NCI-H524 (cell line): ENCODE measurements at regions not wholly inside any gene's neighbourhood (a gene's known extent, or its start where the extent isn't known, plus 50 kb on each side); places are given as distances from the start of the nearest gene placed in this dataset.
"Not testable (repeated sequence)": the region's sequence is repeated elsewhere in the genome, so short reads cannot be mapped to it uniquely, and the experiment has no call there.

ENCODE experiments used
- DNase-seq, 2 experiments: peaks; one replicate each; lab custom pipeline; 2025; lab: John Stamatoyannopoulos, UW

DNA sequence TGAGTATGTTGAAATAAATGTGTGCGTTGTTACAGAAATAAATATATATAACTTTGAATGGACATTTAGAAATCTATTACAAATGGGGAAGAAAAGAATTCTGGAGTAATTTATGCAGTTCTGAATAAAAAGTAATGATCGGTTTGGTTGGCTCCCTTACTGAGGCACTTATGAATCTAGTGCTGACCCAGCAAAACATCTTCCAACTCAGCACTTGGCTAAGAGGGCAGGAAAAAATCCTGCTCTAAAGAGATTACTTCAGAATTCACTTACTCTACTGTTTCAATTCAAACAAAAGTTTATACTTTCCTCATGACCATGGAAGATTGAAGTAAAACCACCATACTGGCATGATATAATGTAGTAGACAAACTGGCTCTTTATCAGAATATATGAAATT is 123.9 kb upstream of the RXFP1 start:
- no peak for DNase-seq

DNA sequence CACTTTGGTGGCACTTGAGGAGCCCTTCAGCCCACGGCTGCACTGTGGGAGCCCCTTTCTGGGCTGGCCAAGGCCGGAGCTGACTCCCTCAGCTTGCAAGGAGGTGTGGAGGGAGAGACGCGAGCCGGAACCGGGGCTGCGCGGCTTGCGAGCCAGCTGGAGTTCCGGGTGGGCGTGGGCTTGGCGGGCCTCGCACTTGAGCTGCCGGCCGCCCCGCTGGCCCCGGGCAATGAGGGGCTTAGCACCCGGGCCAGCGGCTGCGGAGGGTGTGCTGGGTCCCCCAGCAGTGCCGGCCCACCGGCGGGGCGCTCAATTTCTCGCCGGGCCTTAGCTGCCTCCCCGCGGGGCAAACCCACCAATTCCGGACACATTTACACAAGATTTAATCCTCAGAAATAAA is 113.7 kb upstream of the RXFP1 start:
- not testable (repeated sequence) for DNase-seq

DNA sequence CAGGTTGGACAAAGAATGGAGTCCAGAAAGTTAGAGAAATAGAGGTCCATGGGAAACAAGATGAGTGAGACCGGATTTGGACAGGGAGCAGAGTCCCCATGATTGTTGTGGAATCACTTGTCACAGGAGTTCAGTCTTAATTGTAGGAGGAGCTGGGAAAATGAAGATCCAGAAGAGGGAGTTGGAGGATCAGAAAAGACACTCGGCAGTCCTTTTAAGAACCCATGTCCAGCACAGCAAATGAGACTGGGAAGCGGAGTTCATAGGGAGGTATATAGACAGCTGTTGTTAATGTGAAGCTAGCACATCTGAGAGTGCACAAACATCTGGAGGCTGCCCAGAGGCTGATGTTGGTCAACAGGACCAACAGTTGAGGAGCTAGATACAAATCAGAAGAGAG is 111.4 kb upstream of the RXFP1 start:
- no peak for DNase-seq

DNA sequence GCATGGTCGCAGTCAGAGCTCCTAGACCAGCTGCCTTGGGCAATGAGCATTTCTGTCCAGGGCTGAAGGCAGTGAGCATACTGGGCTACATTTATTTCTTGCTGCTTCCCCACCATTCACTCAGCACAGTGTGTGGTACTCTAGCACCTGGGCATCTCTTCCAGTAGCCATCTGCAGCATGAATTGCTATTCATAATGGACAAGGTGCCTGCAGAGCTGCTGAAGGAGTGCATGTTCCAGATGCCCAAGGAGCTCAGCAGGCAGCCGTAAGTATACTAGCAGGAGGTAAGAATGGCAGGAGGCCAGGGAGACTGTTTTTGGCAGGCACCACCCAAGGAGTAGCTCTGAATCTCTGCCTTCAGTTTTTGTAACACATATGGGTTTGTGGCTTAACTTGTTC is 110.4 kb upstream of the RXFP1 start:
- peak in 1 of 2 experiments; percentile 34 for DNase-seq

DNA sequence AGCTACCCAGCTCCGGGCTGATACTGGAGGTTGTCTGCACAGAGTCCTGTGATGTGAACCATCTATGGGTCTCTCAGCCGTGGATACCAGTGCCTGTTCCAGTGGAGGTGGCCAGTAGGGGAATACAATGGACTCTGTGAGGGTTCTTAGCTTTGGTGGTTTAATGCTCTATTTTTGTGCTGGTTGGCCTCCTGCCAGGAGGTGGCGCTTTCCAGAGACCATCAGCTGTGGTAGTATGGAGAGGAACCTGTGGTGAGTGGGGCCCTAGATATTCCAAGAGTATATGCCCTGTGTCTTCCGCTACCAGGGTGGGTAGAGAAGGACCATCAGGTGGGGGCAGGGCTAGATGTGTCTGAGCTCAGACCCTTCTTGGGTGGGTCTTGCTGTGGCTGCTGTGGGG is 103.0 kb upstream of the RXFP1 start:
- DNase-seq, result not testable (repeated sequence)

DNA sequence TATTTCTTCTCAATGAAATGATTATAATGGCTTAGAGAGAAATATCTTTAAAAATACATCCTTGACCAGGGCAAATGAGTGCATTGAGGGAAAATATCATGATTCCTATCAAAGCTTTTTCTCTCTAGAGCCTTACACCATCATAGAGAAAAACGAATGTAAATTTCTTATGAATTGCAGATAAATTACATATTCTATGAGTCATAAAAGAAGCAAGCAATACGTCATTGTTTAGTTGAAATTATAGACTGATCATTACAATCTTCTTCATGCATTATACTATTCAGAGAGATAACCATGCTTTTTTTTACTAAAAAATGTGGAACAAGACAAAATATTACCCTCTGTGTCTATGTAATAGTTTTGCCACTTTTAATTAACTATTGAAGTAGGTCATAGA is 100.9 kb upstream of the RXFP1 start:
- no peak for DNase-seq

DNA sequence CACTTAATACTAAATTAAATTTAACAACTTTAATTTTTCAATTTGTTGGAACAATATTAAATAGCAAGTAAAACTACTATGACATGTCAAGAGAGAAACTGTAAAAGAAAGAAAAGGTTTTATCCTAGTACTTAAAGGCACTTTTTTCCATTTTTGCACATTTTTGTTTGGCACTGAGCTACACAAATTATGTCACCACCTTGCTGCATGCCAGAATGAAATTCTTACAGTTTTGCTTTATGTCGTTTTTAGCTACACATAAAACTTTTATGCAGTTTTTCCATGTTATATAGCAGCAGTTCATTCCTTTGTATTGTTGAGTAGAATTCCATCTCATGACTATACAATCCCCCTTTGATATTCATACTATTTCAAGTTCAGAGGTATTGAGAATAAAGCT is 99.1 kb upstream of the RXFP1 start:
- DNase-seq, result no peak

DNA sequence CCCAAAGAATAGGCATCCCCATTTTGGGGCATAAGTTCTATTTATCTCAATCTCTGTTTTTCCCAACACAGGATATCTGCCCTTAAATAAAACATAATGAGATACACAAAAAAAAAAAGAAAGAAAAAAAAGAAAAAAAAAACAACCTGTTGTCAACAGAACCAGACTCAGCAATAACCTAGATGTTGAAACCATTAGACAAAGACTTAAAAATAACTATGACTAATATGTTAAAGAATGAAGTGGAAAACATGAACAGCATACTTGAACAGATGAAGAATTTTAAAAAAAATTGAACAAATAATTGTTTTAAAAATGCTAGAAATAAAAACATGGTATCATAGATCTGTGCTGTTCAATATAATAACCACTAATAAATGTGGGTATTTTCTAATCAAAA is 93.4 kb upstream of the RXFP1 start:
- no peak for DNase-seq

DNA sequence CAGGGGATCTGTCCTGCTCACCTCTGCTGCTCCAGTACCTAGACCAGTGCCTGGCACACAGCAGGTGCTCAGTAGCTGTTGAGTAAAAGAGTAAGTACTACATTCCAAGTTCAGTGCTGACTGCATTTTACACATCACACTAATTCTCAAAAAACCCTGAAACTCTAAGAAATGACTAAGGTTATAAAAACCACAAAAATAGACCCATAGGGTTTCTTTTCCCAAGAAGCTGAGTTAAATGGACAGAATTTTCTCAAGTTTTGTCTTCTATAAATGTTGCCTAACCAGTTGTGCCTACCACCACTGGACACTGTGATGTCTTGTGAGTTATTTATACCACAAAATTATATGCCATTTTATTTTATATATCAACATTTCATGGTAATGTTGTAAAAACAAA is 78.9 kb upstream of the RXFP1 start:
- no peak for DNase-seq

DNA sequence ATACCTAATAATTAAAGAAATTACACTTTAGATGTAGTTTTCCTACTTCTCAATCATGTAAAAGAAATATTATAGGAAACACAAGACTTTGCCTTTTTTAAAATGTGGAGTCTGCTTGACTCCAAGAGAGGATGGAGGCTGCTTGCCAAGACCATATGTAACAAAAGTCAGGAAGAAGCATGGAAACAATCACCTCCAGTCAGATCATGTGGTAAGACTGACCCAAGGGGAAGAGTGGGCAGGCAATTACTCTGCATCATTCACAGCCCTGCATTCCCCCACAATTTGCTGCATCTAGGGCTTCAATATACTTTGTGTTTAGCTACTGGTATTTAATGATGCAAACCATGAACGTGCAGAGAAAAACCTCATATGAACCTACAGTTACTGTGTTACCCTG is 78.0 kb upstream of the RXFP1 start:
- no peak for DNase-seq

DNA sequence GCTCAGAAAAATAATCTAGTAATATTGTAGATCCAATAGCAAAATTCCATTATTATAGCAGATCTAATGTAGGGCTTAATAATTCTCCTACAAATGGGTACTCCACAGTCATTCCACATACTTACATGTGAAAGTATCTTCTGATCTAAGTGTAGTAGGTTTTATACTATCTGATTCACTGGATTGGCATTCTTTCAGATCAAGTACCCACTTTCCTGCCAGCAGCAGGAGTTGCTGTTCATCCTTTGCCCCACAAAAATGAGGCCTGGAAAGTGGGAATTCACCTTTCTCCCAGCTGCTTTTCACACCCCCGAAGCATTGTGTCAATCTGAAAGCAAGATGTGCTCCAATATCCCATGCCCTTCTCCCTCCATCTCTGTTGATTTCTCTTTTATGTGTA is 77.1 kb upstream of the RXFP1 start:
- DNase-seq, result no peak

DNA sequence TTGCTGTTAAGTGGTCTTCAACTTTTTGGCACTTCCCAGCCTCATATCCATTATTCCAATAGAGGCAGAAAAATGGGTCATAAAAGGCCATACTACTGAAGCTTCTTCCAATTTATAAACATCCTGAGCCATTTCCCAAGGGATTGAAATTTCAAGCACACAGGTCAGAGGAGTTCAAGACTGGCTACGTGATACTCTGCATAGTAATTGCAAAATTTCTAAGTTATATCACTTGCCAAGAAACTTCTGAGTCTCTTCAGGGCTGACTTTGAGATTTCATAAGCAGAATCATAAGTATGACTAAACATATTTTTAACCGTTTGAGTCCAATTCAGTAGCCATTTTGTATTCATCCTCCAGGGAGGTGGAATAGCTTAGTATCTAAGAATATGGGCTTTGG is 75.6 kb upstream of the RXFP1 start:
- DNase-seq, result no peak

DNA sequence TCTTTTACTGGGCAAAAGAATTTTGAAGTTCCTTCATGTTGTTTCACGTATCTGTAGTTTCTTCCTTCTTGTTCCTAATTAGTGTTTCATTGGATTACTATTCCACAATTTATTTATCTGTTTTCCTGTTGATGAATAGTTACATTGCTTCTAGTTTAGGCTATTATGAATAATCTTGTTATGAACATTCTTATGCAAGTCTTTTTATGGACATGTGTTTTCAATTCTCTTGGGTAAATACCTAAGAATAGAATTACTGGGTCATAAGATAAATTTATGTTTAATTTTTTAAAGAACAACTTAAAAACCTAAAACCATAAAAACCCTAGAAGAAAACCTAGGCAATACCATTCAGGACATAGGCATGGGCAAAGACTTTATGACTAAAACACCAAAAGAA is 70.9 kb upstream of the RXFP1 start:
- no peak for DNase-seq

DNA sequence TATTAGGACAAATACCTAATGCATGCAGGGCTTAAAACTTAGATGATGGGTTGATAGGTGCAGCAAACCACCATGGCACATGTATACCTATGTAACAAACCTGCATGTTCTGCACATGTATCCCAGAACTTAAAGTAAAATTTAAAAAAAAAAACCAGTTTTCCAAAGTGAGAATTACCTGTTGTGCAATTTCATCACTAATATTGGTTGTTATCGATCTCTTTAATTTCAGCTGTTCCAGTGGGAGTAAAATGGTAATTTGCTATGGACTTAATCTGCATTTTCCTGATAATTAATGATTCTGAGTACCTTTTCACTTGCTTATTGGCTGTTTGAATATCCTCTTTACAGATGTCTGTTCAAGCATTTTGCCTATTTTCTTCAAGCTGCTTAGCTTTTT is 69.6 kb upstream of the RXFP1 start:
- DNase-seq, result not testable (repeated sequence)

DNA sequence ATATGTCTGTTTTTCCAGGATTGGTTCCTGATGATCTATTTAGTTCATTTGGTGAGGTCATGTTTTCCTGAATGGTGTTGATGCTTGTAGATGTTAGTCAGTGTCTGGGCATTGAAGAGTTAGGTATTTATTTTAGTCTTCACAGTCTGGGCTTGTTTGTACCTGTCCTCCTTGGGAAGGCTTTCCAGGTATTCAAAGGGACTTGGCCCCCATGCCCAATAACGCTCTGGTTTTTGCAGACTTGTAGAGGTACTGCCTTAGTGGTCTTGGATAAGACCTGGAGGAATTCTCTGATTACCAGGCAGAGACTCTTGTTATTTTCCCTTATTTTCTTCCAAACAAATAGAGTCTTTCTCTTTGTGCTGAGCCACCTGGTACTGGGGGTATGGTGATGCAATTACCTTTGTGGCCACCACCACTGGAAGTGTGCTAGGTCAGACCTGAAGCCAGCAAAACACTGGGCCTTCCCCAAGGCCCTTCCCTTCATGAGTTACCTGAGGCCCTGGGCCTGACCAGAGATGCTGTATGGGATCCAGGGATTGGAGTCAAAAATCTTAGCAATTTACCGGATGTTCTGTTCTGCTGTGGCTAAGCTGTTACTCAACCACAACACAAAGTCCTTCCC is 63.3 kb upstream of the RXFP1 start:
- no peak for DNase-seq

DNA sequence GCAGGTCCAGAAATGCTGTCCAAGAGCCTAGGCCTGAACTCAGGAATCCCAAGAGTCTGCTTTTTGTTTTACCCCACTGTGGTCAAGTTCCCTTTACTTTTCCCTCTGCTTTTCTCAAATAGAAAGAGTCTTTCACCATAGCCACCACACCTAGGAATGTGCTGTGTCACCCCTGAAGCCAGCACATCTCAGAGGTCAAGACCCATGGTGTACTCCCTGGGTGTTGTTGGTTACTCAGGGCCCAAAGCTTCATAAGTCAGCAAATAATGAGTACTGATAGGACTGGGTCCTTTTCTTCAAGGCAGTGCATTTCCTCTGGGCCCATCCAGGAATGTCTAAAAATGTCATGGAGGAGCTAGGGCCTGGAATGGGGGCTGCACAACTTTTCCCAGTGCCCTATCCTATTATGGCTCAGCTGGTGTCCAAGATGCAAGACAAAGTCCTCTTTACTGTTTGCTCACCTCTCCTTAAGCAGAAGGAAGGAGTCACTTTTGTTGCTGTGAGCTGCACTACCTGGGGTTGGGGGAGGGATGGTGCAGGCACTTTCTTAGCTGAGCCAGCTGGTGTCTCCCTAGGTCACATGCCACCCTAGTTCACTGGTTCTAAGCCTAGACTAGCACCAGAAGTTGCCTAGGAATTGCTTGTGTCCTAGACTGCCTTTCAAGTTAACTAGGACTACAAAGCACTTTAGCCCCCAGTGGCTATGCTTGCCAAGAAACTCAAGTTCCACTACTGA is 62.4 kb upstream of the RXFP1 start:
- no peak for DNase-seq

DNA sequence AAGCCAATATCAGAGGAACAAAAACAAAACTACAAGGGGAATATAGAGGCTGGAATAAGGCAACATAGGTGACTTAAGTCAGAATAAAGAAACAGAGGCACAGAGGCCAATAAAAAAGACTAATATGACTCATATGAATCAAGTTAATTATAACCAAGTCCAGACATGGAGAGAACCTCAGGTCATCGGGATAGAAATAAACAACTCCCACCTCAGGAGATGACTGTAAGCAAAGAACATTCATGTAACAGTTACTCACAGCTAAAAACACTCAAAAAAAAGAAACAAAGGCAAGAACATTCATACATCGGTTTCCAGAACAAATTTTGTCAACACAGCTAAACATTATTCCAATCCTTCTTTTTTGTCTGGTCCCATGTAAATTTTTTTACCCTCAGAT is 60.3 kb upstream of the RXFP1 start:
- DNase-seq, result no peak

DNA sequence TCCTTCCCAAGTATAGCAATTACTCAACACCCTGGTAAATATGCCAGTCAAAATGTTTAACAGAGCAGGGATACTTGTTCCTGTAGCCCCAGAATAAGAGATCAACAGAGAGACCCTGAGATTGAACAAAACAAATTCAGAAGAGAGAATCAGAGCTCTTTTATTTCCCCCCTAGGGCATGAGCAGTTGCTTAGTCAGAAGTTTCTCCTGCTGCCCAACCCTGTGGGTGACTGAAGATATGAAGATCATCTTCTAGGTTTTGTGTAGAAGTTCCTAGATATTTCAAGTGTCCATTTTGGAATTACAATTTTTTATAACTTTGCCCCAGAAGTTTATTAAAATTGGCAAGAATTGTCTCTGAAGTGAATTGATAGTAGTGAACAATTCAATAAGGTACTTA is 59.1 kb upstream of the RXFP1 start:
- DNase-seq, result no peak
